Erythroblast (primary cell): ENCODE measurements at regions not wholly inside any gene's neighbourhood (a gene's known extent, or its start where the extent isn't known, plus 50 kb on each side); places are given as distances from the start of the nearest gene placed in this dataset.

Experiments used
- DNase-seq, 2 experiments: peaks; one replicate each; lab custom pipeline; 2025; lab: John Stamatoyannopoulos, UW
- GATA1 ChIP-seq: IDR thresholded peaks from 2 replicates; pipeline ENCODE4 v1.6.1; 2011; ENCODE audit warnings: low read depth, mild to moderate bottlenecking, control low read depth, low read length, moderate library complexity
- POLR2A ChIP-seq: IDR thresholded peaks from 2 replicates; pipeline ENCODE4 v1.6.1; 2011; ENCODE audit warnings: mild to moderate bottlenecking, low read length

DNA sequence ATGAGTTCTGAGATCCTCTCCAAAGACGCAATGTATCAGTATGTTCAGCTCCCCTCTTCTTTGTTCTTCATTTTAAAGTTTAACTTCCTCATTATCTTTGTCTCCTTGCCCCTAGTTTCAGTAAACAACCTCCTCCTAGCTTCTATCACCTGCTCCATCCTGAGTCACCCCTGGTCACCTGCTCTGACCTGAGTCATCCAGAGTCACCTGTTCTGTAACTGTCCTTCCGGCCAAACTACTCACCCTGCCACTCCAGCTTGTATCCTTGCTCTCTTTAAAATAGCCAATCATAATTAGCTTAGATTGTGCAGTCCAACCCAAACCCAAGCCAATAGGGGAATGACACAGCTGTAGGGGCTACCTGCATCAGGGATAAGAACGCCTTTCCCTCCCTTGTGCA lies 332.0 kb downstream of the OLFM3 start:
- TF ChIP-seq POLR2A, result no peak
- no peak for TF ChIP-seq GATA1
- DNase-seq, result no peak

DNA sequence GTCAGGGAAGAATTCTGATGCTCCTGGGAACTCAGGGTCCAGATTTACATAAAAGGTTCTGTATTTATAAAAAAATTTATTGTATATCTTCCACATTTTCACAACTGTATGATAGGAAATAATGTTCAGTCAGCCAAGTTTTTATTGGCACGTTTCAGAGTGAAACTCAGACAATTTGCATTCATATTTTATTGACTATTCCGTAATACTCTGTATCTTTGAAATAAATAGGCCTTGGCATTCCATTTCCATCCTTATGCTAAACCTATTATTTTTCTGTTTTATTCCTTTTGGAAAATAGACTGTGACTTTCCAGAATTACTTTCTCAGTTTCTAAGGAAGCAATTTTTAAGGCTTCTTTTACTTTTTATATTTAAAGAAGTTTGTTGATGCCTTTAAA lies 329.0 kb downstream of the OLFM3 start:
- no peak for TF ChIP-seq POLR2A
- TF ChIP-seq GATA1, result no peak
- no peak for DNase-seq

DNA sequence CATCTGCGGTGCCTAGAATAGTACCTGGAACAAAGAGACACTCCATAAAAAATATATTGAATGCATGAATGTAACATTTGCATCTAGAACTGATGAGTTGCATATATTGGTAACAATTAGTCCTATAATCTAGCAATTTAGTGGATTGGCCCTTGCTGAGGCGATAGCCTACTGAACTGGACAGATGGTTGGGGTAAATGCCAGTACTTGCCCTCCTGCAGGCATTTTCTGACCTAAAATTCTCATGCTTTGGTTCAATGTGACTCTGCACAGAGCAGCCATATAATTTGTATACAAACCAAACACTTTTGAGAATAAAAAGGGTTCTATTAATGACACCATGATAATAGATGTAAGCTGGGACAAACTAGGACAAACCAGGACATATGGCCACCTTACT lies 313.6 kb downstream of the OLFM3 start:
- DNase-seq, result no peak
- no peak for TF ChIP-seq POLR2A
- TF ChIP-seq GATA1, result no peak

DNA sequence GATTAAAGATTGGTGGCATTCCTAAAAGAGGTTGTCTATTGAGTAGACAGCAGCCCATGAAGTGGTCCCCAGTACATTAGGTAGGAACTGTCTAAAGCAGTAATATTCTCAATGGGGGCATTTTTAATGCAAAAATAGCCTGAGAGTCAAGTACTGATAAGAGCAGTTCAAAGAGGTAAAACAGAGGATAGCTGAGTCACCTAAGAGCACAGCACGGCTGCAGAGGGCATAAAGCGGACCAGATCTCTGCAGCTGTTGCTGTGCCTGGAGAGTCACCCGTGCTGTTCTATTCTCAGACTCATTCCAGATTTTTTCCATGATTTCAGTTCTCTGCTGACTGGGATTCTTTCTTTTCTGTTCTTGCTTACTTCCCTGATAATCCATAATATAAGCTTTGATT lies 313.2 kb downstream of the OLFM3 start:
- DNase-seq, result no peak
- TF ChIP-seq GATA1 (no peak), POLR2A (no peak)

DNA sequence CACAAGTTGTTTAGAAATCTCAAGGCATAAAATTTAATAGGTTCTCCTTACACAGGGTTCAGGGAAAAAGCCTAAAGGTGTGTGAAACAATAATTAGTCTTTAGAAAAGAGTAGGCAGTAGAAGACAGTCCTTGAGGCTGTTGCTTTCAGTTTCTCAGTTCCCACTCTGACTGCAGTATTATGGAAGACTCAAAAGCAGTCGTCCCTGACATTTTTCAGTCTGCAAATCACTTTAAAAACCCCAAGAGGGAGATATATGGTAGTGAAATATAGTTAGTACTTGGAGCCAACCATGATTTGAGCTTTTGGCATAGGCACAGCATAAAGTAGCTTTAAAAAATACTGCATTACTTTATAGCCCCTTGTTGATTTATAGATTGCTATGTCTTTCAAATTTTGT lies 299.7 kb downstream of the OLFM3 start:
- DNase-seq, result no peak
- TF ChIP-seq GATA1 (no peak), POLR2A (no peak)

DNA sequence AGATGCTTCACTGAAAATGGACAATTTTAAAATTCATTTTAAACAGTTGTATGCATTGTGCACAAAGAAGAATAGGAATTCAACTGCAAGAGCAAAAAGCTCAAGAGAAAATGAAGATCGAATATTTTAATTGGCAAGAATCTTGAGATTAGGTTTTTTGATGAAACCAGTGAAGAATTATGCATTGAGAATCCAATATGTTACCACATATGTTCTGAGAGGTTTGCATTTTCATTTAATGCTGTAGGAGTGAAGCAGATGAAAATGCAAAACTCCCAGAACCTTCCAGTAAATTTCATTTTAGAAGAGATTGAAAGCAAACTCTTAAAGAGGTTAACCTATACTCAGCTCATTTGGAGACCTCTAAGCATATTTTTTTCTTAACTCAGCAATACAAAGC lies 298.0 kb downstream of the OLFM3 start:
- DNase-seq, result no peak
- TF ChIP-seq POLR2A, result no peak
- TF ChIP-seq GATA1, result no peak

DNA sequence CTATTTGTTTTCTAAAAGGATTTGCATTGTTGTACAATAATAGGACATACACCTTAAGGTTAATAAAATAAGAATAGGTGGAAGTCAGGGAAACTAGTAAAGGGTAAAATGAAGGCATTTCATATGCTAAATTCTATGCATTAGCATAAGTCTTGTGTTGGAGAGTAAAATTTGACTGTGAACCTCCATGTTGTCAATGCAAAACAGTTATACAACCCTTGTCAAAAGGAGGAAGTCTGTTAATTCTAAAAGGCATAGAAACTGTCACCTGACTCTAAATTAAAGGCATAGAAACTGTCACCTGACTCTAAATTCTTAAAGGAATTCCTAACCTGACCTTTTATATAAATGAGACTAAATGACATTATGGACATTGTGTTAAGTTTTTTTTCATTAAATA lies 291.8 kb downstream of the OLFM3 start:
- DNase-seq, result no peak
- TF ChIP-seq GATA1 (no peak), POLR2A (no peak)

DNA sequence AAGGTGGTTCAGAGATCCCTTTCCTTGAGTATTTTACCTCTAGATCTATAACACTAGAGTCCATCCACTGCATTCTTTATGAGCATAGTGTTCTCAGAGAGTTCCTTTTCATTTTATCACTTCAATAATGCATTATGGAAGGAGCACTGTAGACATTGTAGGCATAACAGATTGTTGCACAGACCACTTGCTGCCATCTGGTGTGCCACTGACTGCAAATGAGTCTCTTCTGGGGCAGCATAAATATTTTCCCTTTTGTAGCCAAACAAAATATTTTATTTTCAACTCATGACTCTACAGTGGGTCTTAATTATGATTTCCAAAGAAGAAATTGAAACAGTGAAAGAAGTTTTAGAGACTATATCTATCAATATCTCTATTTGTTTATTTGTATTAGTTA lies 290.4 kb downstream of the OLFM3 start:
- TF ChIP-seq POLR2A, result no peak
- no peak for TF ChIP-seq GATA1
- no peak for DNase-seq

DNA sequence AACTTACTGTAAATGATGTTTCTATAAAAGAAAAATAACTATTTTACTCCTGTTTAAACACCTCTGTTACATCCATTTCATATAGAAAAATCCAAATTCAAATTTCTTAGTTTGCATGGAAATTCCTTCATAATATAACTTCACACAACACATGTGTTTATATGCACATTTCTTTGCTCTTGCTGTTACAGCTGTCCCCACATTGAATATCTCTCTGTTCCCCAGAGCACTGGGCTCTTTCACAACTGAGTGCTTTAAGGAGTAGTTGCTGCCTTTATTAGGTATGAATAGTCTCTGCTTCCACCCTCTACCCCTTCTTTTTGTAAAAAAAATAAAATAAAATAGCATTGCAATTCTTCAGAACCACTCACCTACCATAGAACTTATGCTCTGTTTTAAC lies 287.0 kb downstream of the OLFM3 start:
- no peak for DNase-seq
- TF ChIP-seq GATA1 (no peak), POLR2A (no peak)

DNA sequence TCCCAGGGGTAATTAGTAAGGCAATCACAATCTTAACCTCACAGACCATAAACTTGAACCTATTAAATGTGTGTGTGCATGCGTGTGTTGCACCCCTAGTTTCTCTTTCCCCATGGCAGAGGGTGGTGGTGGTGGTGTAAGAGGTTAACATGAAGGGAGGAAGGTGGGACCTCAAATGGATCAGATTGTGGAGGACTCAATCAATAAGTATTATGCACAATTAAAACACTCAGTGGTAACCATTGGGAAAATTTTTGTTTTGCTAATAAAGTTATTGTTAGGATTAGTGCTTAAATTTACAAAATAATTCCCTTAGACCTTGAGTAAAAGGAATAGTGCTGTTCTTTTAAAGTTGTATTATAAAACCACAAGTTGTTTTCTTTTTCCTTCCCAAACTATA lies 283.0 kb downstream of the OLFM3 start:
- TF ChIP-seq GATA1, result no peak
- TF ChIP-seq POLR2A, result no peak
- DNase-seq, result no peak

DNA sequence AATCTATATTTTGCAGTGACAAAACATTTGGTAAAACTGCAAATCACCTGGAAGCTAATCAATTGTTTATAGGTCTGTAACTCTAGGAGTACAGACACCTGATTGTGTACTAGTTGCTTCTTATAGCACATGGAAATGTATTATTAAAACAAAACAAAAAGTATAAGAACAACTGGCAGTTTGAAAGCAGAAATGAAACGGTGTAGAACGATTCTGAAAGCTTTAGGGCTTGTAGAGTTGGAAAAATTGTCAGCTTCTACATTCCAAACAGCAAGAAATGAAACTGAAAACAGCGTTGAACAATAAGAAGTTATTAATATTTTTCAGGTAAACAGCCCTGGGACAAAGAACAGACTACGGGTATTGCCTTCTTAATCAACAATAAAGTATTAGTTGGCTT lies 273.3 kb downstream of the OLFM3 start:
- TF ChIP-seq POLR2A (no peak), GATA1 (no peak)
- no peak for DNase-seq

DNA sequence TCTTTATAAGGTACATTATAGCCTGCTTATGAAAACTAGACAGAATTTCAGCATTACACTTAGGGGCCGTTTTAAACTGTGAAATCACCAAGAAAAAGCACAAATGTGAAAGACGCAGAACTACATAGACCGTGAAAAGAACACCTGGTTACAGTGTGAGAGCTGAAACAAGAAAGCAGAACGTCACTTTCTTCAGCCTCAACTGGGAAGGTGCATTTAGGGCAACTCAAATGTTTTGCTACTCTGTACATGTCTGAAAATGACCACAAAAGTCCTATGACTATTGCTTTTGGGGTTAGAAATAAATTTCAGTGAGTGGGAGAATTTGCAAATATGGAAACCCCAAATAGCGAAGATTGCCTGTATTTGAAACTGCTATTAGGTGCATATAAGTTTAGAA lies 268.7 kb downstream of the OLFM3 start:
- no peak for DNase-seq
- no peak for TF ChIP-seq GATA1

DNA sequence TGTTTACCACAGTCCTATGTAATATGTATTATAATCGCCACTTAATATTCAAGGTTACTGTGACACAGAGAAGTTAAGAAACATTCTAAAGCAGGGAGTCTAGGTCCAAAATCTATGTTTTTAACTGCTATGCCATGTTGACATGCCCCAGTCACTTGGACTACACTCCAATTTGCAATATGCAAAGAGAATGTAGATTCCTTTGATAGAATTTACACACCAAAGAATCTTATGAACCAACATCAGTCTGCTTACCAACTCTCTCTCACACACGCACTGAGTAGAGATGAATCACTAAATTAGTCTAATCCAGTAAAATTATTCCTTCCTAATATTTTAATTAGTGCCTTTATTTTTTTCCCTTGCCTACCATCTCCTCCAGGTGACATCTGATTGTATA lies 266.2 kb downstream of the OLFM3 start:
- TF ChIP-seq GATA1 (no peak), POLR2A (no peak)
- no peak for DNase-seq

DNA sequence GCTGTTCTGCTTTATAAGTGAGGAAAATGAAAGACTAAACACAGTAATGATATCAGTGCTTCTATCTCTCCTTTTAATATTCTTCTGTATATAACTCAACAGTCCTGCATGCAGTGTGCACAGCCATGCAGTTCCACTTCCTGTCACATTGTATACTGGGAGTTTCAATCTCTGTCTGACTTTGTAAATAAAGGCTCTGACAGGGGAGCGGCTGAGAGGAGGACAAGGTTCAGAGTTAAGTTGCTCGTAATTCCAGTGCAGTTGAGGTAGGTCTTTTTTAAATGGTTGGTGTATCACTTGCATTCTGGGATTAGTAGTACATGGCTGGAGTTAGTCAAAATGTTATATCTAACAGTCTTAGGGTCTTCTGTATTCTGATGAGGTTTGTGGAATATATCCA lies 264.5 kb downstream of the OLFM3 start:
- TF ChIP-seq POLR2A (no peak), GATA1 (no peak)
- DNase-seq, result no peak

DNA sequence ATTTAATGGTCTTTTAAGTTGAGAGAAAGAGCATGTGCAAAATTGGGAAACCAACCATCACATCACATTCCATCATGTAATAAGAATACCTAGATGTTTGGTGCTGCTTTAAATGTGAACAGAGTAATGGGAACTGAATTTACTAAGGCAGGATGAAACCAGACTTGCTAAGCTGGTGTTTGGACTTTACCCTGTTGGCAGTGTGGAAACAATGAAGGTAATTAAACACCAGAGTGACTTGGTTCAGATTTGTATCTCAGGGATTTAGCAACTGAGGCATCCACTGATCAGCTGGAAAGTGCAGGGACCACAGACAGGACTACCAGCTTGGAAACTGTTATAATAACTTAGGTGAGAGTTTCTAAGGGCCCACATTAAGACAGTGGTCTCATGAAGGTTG lies 263.4 kb downstream of the OLFM3 start:
- no peak for TF ChIP-seq GATA1
- TF ChIP-seq POLR2A, result no peak
- DNase-seq, result no peak

DNA sequence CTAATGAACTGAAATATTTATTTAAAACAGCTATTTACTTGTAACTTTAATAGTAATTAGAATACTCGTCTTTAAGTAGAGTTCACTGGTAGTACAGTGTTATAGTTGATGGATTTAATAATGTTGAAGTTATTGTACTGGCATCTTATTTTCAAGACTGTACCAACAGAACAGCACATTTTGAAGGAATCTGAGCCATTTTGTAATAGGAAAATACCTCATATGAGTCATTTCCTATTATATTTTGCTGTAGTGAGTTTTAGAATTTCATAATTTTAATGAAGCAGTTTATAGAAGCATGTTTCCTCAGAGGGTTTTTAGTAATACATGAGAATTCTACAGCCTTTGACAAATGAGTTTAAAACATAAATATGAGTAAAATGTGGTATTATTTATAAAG lies 258.3 kb downstream of the OLFM3 start:
- TF ChIP-seq POLR2A (no peak), GATA1 (no peak)
- no peak for DNase-seq

DNA sequence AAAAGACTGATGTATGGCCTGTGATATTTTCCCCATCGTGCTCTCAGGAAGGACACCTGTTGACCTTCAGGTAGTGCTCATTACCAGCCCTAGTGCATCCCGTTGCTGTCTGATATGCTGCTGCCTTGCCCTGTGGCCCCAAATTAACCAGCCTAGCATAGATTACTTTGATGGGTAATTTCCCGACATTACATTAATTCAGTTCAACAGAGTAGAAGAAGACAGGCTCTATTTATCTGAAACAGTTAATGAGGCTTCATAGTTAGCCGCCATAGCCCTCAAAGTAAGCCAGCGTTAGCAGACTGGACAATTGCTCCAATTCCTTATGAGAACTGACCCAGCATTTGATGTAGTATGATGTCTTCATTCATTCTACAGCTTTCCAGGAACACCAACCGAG lies 257.6 kb downstream of the OLFM3 start:
- TF ChIP-seq GATA1 (no peak), POLR2A (no peak)
- no peak for DNase-seq
